GDM1 (cell line): ENCODE measurements at regions not wholly inside any gene's neighbourhood (a gene's known extent, or its start where the extent isn't known, plus 50 kb on each side); places are given as distances from the start of the nearest gene placed in this dataset.

ENCODE experiments used
- DNase-seq: peaks from one replicate; lab custom pipeline; 2025; lab: John Stamatoyannopoulos, UW

DNA sequence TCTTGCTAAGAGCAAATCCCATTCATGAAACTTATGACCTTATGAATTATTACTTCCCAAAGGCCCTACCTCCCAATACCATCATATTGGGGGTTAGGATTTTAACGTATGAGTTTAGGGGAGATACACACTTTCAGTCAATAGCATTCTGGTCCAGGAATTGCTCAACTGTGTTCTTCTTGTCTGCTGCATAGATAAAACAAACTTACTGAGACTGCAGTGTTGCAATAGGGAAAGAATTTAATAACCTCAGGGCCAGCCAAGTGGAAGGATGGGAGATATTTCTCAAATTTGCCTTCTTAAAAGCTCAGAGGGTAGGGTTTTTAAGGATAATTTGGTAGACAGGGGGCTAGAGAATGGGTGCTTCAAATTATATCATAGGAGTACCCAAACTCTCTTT lies 625.8 kb downstream of the OTOL1 start:
- DNase-seq = no peak

DNA sequence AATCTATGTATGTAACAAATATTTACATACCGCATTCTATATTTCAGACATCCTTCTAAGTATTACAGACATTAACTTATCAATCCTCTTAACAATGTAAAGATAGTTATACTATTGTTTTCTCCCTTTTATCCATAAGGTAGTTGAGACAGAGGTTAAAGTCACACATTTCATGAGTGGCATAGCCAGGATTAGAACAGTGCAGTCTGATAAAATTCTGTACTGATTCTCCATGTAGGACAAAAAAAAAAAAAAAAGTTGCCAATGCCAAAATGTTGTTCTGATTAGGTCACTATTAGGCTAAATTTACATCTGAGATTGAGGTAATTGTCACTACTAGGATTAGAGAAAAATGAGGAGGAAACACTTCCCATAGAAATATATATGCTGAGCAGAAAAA lies 629.2 kb downstream of the OTOL1 start:
- DNase-seq = no peak

DNA sequence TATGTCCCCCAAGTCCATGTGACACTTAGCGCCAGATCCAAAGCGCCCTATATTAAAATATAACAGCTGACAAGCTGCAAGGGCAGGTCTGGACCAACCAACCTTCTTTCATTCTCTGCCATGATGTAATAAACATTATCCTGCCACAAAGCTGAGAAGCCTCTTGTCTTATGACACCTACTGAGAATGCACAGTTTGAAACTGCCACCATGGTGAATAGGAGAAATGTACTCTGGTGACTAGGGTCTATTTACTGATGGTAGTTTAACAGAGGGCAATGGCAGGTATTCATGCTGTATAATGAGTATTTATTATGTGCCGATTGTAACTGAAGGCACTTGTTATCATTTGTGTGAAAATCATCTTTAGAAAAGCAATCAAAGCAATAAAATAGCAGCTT lies 634.0 kb downstream of the OTOL1 start:
- DNase-seq = no peak

DNA sequence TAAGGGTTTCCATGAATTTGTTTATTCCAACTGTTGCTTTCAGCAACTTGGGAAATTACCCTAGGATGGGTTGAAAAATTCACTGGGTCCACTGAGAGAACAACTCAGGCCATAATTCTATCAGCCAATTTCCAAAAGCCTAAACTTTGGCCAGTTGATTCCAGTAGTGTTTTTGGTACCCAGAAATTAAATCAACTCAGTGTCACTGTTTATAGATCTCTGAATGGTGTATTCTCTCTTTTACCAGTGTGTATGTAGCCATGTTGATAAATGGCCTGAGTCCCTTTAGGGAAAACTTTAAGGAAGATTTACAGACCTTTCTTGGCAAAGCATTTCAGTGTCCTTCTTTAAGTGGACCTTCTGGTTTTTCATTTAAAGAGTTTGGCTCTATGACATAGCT lies 636.4 kb downstream of the OTOL1 start:
- DNase-seq = no peak

DNA sequence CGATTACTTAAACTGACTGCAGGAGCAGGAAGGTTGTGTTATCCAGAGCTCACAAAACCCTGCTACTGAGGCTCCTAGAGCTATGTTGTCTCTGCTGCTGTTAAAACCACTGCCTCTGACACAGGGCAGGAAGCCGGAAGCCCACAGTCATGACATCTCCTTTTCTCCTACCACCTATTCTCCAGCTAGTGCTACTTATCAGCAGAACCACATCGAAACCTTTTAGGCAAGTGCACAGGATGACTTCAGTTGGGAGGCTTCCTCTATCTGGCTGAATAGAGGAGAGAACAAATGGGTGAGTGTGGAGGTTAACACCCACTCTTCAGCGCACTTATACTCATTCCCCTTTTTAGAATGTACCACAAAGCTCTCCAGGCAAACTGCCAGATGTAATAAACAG lies 638.0 kb downstream of the OTOL1 start:
- peak; percentile 97 for DNase-seq

DNA sequence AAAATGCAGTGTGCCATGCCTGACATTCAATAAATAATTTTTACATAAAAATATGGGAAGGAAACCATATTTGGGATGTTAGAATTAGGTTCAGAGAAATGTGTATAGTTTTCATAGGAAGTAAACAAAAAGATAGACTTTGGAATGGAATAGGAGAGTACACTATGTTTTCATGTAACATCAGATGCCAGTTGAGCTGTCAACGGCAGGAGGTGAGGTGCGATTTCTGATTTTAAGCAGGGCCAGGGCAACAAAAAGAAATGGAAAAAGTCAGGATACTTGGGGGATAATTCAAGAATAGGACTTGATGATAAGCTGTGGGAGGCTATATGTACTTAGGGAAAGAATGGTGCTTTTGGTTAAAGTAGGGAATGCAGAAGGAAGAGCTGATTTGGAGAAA lies 639.5 kb downstream of the OTOL1 start:
- no peak for DNase-seq

DNA sequence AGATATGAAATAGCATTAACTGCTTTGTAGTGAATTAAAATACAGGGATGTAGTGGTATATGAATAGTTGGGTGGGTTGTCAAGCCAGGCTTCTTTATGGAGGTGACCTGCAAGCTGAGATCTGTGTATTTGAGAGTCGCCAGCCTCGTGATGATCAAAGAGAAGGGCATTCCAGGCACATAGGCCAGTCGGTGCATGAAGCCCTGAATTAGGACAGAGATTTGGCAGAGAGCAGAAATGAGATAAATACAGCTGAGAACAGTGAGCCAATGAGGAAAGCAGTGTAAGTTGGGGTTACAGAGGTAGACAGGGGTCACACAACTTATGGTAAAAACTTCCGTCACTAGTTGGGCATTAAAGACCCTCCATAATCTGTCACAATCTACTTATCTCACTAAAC lies 641.9 kb downstream of the OTOL1 start:
- no peak for DNase-seq

DNA sequence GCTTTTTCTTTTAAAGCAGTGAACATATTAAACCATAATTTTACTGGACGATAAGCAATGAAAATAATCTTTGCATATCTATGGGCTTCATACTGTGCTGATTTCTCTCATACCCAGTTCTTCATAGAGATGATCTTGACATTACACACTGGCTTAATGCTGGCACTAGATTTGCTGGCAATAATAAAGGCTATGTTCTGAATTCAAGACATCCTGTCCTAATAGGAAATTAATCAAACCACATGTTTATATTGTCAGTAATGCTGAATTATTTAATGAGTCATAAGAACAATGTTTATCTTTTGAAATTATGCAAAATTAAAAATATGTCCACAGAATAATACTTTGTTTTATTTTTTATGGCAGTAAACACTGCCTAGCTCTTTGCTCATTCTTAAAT lies 643.2 kb downstream of the OTOL1 start:
- DNase-seq = no peak

DNA sequence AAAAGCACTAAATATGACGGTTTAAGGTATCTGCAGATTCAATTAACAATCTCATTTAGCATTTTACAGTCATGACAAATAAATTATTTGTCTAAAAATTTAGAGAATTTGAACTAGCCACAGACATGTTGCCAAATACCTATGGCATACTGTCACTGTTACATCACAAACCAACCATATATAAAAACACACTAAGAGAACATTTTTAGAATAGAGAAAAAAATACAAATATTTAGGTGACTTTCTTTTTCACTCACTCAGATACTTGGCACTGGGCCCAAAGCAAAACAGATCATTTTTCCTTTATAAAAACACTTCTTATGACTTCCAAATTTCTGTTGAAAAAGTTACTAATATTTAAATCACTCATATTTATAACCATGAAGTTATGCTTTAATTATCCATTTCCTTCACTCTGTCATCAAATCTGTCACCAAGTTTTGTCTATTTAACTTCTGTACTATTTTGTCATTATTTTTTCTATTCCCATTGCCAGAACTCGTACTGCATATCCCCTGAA lies 644.7 kb downstream of the OTOL1 start:
- DNase-seq = no peak

DNA sequence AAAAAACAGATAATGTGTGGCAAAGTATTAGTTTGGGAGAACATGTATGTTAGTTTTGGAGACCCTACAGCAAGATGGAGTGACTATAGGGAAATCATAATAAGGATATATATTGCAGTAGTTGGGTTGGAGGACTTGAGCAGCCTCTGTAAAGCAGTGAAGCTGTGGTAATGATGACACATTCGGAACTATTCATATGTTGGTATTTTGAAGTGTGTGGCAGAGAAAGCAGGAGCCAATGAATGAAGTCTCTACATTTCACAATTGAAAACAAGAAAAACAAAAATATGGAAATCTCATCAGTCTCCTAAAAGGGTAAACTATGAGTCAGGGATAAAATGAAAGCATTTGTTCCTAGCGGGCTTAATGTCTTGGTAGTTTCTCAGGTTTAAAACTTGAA lies 645.9 kb downstream of the OTOL1 start:
- DNase-seq = no peak

DNA sequence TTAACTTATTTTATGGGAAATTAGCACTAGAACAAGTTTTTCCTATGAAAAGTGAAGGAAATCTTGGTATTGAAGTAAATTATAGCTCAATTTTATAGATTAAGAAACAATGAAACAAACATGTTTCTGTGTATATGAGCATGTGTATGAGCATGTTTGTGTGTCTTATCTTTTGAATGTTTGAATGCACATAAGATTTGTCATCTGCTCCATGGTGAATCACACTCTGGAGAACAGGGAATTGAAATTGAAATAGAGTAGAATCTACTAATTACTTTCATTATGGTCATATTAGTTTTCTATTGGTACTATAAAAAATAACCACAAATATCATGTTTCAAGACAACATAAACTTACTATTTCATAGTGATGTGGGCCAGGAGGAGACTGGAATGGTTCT lies 646.6 kb downstream of the OTOL1 start:
- no peak for DNase-seq

DNA sequence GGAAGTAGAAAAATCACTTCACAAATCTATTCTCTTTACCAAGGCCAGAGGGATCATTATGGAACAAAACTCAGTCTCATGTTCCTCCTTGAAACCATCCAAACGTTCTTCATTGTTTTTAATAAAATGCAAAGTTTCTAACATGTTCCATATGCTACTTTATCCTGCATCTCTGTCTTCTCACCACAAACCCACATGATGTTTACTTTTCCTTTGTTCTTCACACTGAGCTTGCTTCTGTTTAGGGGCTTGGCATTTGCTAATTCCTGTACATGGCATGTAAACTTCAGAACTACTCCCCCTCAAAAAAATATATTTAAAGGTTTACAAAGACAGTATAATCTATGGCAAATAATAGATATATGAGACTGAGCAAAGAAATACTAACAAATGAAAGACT lies 651.4 kb downstream of the OTOL1 start:
- no peak for DNase-seq

DNA sequence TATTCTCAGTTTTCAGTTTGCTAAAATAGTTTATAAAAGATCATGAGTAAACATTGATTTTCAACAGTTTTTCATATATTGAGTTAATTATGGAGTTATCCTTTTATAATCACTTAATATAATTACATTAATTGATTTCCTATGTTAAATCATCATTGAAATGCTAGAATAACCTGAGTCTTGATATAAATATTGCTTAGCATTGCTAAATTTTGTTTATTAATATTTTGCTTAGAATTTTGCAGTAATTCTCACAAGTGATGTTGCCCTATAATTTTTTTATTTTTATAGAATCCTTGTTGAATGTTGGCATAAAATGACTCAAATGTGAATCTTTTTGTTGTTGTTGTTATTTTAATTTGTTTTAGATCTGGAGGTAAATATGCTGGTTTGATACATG lies 654.2 kb downstream of the OTOL1 start:
- no peak for DNase-seq

DNA sequence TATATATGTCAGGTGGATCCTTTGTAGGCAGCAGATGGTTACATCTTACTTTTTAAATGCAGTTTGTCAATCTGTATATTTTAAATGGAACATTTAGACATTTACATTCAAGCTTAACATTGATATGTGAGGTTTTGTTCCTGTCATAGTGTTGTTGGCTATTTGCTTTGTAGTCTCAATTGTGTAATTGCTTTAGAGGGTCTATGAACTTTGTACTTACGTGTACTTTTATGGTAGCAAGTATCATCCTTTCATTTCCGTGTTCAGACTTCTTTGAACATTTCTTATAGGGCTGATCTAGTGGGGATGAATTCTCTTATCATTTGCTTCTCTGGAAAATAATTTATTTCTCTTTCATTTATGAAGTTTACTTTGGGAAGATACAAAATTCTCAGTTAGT lies 656.0 kb downstream of the OTOL1 start:
- no peak for DNase-seq

DNA sequence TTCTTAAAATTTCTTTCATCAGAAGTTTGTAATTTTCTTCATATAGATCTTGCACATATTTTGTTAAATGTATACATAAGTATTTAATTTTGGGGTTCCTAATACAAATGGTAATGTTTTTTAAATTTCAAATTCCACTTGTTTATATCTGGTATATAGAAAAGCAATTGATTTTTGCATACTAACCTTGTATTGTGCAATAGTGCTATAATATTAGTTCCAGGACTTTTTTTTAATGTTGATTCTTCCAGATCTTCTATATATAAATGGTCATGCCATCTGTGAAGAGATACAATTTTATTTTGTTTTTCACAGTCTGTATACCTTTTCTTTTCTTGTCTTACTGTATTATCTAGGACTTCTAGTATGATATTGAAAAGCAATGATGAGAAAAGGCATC lies 665.0 kb downstream of the OTOL1 start:
- DNase-seq = no peak

DNA sequence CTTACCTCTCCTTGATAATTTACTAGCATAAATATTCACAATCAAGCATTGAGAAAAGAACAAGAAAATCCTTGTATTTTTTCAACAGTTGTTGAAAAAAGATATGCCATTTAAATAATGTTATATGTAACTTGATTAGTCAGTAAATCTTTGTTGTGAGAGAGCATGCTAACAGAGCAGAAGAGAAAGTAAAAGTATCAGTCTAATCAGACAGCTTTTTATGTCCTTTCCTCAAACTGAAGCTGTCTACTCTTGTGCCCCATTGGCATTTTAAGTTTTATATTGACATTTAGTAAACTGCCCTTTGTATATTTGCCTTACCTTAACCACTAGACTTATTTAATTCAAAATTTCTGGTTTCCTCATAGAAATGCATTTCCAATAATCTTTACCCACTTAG lies 668.7 kb downstream of the OTOL1 start:
- DNase-seq = no peak

DNA sequence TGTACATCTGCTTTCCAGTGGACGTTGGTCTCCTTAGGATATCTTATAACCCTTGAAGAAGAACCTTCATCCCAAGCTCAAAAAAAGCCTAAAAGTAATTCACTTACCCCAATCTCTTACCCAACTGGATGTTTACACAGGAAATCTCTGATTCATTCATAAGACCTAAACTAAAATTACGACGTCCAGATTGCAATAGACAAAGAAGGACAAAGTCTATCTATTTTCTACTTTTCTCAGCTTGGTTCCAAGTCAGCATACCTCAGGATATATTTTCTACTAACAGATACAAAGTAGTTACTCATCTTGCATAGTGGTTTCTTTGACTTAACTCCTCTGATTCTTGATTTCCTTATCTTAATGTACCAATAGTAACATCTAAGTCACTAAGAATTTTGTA lies 669.9 kb downstream of the OTOL1 start:
- no peak for DNase-seq

DNA sequence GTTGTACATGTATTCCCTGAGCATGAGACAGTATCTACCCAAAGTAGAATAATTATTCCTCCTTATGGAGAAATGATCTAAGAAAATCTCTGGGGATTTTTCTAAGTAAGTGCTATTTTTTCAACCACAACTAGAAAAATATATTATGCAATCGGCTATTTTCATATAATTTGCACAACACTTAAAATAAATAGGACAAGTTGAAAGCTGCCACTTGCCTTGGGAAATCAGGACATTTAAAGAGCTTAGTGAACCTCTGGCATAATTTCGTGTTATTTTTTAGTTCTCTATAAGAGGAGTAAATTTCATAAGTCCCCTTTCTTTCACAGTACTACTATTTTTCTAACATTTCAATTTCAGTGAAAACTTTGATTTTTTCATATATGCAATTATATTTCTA lies 672.1 kb downstream of the OTOL1 start:
- no peak for DNase-seq

DNA sequence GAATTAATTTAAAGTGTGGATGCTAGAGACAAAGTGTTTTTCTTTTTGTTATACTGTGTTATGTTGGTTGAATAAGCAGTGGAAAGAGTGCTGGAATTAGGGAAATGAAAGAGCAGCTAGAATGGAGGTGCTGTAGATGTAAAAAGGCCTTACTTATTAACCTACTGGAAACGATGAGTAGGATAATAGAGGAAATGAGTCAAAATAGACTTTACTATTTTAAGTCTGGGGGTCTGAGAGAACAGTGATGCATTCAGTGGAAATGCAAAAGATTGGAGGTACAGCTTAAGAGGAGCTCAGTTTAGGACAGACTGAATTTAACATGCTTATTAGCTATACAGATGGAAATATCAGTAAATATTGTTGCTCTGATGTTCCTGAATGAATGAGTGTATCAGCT lies 674.0 kb downstream of the OTOL1 start:
- DNase-seq = no peak

DNA sequence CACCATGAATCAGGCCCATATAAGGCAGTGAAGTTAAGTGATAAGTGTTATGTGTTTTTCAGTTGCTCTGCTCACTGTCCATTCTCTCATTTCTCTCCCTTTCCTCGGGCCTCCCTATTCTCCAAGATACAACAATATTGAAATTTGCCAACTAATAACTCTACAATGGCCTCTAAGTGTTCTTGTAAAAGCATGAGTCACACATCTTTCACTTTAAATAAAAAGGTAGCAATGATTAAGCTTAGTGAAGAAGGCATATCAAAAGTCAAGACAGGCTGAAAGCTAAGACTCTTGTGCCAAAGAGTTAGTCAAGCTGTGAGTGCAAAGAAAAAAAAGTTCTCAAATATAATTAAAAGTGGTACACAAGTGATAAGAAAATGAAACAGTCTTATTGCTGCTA lies 675.4 kb downstream of the OTOL1 start:
- DNase-seq = no peak

DNA sequence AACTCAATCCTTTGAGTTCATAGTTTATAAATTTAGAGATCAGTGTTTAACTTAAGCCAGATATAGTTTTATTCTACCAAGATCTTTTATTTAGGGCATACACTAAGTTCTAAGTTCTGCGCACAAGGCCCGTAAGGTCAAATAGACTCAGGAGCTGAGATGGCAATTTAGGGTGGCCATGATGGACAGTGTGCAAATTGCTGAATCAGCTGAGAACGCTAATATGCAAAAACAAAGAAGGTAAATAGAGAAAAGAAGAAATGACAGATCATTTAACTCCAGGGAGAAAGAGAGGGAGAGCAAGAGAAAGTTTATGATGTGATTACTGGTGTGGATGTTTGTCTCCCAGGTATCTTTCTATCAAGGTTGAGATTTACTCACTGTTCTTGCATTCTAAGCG lies 678.5 kb downstream of the OTOL1 start:
- no peak for DNase-seq

DNA sequence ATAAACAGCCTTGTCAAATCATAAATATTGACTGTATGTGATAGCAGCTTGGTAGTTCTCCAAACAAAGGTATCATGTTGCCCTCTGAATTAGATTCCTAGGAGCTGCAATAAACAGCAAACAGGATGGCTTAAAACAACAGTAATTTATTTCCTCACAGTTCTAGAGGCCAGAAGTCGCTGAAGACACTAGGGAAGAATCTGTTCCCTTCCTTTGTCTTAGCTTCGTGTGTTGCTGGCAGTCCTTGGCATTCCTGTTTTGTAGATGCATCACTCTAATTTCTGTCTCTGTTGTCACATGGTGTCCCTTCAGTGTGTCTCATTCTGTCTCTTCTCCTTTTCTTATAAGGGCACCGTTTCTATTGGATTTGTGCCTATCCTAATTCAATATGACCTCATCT lies 679.3 kb downstream of the OTOL1 start:
- no peak for DNase-seq

DNA sequence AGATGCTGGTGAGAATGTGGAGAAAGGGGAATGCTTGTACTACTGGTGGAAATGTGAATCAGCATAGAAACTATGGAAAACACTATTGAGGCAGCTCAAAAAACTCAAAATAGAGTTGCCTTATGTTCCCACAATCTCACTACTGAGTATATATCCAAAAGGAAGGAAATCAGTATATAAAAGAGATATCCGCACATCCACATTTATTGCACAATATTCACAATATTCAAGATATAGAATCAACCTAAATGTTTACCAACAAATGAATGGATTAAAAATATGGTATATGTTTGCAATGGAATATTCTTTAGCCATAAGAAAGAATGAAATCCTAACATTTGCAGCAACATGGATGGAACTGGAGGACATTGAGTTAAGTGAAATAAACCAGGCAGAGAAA lies 686.8 kb downstream of the OTOL1 start:
- no peak for DNase-seq

DNA sequence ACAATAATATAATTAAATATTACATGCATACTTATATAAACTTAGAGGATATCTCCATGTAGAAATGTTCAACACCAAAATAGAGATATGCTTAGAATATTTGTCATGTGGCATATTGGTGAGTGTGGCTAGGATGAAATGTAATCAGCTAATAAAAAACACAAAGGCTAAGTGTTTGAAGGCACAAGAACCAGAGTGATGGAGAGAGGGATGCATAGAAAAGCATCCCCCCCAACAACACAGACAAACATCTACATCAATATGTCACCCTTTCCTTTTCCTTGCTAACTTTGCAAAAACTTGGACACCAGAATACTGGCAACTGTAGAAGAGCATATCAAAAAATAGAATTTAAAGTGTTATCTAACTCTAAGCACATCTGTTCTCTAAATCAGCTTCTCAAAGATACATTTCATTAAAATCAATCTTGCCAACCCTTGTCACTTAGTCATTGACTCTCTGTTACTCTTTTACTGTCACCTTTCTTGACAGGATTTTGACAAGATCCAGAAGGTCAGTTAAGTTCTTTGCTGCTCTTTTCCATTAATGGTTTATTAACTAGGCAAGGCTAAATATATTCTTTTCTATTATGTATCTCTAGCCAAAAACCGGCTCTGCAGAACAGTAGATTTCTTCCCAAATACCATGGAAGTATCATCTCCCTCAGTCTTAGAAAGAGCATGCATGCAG lies 695.9 kb downstream of the OTOL1 start:
- DNase-seq = no peak
